ENCODE measurements at regions not wholly inside any gene's neighbourhood (a gene's known extent, or its start where the extent isn't known, plus 50 kb on each side); places are given as distances from the start of the nearest gene placed in this dataset.

GRCh38 chr18:34595690-34596089 lies 114.4 kb upstream of the DTNA start:
- DNase-seq: no peak

- no peak for DNase-seq
Measured at GRCh38 chr18:34598120-34598635, 111.9 kb upstream of the DTNA start.

GRCh38 chr18:34600158-34600557 lies 109.9 kb upstream of the DTNA start:
- no peak for DNase-seq

GRCh38 chr18:34600874-34601656 lies 109.0 kb upstream of the DTNA start:
- DNase-seq: no peak

- no peak for DNase-seq
Measured at GRCh38 chr18:34604591-34604990, 105.5 kb upstream of the DTNA start.

- no peak for DNase-seq
Measured at GRCh38 chr18:34606851-34607250, 103.2 kb upstream of the DTNA start.

- no peak for DNase-seq
Measured at GRCh38 chr18:34608064-34608463, 102.0 kb upstream of the DTNA start.

GRCh38 chr18:34609986-34610648 lies 100.0 kb upstream of the DTNA start:
- DNase-seq: no peak

GRCh38 chr18:34611904-34612303 lies 98.2 kb upstream of the DTNA start:
- DNase-seq: no peak

GRCh38 chr18:34620258-34620861 lies 89.7 kb upstream of the DTNA start:
- DNase-seq: no peak

GRCh38 chr18:34623557-34623956 lies 86.5 kb upstream of the DTNA start:
- no peak for DNase-seq

- DNase-seq: no peak
Measured at GRCh38 chr18:34624551-34624950, 85.5 kb upstream of the DTNA start.

GRCh38 chr18:34626404-34627136 lies 83.5 kb upstream of the DTNA start:
- DNase-seq: no peak

GRCh38 chr18:34627137-34627920 lies 82.8 kb upstream of the DTNA start:
- no peak for DNase-seq

GRCh38 chr18:34631093-34631966 lies 78.8 kb upstream of the DTNA start:
- peak in 1 of 2 experiments; percentile 18 for DNase-seq

GRCh38 chr18:34632321-34632720 lies 77.8 kb upstream of the DTNA start:
- no peak for DNase-seq

- no peak for DNase-seq
Measured at GRCh38 chr18:34633368-34633767, 76.7 kb upstream of the DTNA start.

GRCh38 chr18:34637094-34637801 lies 72.8 kb upstream of the DTNA start:
- no peak for DNase-seq

GRCh38 chr18:34639687-34640086 lies 70.4 kb upstream of the DTNA start:
- no peak for DNase-seq

- no peak for DNase-seq
Measured at GRCh38 chr18:34640276-34640675, 69.8 kb upstream of the DTNA start.

- no peak for DNase-seq
Measured at GRCh38 chr18:34643989-34644388, 66.1 kb upstream of the DTNA start.
